ENCODE measurements at regions not wholly inside any gene's neighbourhood (a gene's known extent, or its start where the extent isn't known, plus 50 kb on each side); places are given as distances from the start of the nearest gene placed in this dataset.

DNA sequence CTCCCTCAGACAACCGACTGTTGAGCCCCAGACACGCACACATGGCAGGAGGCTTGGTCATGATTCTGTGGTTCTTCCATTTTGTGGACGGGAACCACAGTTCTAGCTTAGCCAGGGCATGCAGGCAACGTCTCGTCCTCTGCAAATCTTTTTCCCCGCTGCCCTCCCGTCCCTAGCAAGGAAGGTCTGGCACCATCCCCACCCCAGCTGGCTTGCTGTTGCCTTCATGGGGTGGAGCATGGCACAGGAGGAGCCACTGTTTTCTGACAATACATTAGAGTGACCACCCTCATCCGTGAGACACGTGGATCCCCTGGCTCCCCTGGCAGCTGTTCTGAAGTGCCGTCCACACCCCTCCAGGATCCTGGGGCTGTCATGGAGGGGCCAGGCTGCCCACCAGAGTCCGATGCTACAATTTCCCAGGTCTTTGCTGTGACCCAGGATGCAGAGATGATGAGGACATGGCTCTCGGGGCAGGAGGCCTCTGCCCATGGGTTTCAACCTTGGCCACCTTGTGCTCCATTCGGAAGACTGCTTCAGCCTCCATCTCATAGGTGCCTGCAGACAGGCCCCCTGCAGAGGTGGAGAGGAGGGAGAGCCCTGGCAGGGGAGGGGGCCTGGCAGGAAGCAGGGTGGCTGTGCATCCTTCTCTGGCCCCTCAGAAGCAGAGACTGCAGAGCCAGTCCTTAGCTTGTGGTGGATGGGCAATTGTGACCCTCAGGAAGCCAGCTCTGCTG is 233.6 kb downstream of the GLRX3 start:
- DNase-seq (ENCODE audit: low spot score): no peak
- no peak for FAIRE-seq

DNA sequence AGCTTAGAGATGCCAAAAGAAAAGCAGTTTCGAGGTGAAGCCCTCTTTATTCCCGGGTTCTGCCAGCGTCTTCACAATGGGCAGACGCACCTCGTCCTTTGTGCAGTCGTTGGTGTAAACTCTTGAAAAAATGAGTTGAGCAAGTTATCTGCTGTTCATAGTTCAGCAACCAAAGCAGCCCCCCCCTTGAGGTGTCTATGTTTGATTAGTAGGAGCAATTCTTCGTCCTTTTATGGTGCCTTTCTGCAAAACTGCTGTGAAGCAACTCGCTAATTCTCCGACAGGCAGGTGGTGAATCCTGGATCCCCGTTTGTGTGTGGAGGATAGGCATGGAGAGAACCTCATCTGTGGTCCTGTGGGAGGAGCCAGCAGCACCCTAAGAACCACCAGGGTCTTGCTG is 234.5 kb downstream of the GLRX3 start:
- DNase-seq (ENCODE audit: low spot score): no peak
- no peak for FAIRE-seq

DNA sequence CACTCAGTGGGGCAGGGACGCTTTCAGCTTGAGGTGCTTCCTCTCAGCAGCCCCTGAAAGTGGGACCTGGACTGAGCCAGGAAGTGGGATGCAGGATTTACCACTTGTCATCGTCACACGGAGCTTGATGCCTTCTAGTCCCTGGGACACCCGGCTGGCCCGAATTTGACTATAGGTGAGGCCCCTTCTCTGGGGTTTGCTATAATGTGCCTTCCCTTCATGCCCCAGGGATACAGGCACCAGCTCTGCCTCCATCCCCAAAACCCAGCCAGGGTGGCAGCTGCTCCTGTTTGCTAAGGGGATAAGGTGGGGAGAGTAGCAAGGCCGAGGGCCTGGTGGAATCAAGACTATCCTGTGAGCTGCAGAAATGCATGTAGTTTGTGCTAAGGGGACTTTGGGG is 235.0 kb downstream of the GLRX3 start:
- FAIRE-seq: no peak
- no peak for DNase-seq (ENCODE audit: low spot score)

DNA sequence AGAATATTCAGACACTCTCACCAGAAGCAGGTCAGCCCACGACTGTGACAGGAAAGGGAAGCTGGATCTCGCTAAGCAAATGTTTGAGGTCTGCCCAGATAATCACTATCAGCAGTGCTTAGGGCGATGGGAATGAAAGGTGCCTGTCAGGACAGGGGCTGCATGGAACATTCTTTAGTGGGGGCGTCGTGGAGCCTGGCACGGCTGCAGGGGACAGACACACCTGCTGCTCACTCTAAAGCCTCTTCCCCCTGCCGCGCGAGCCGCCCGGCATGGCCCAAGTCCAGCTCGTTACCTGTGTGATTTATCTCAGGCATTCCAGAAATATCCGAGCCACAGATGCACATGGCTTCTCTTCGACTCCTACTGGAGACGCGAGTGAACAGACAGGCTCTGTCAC is 235.5 kb downstream of the GLRX3 start:
- DNase-seq (ENCODE audit: low spot score) (no peak), FAIRE-seq (no peak)

DNA sequence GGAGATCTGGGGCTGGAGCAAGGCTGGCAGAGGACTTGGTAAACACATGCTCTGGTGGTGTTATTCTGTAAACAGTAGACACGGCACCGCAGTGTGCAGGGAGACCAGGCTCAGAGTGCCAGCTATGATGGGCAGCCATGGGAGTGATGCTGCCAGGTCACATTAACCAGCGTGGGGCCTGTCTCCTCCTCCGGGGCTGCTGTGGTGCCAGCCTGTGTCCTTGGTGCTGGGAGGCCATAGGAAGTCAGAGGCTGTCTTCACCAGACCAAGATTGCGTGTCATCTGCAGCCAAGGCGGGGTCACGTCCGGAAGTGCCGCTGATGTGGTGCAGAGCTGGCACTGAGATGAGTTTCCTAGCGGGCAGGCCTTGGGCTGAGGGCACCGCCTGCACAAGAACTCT is 236.0 kb downstream of the GLRX3 start:
- no peak for FAIRE-seq
- no peak for DNase-seq (ENCODE audit: low spot score)

DNA sequence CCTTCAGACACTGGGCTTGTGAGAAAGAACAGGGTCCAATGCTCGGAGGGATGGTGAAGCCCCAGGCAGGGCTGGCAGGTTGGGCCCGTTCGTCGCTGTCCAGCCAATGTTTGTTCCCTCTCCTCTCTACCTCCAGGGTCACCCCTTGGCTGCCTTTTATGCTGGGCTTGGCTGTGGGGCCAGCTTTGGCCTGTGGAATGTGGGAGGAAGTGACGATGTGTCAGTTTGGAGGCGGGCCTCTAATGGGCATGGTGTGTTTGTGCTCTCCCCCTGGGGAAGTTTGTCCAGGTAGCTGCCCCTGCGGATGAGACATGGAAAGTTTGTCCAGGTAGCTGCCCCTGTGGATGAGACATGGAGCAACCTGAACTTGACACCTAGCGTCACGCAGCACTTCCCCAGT is 236.7 kb downstream of the GLRX3 start:
- DNase-seq (ENCODE audit: low spot score) (no peak), FAIRE-seq (no peak)

DNA sequence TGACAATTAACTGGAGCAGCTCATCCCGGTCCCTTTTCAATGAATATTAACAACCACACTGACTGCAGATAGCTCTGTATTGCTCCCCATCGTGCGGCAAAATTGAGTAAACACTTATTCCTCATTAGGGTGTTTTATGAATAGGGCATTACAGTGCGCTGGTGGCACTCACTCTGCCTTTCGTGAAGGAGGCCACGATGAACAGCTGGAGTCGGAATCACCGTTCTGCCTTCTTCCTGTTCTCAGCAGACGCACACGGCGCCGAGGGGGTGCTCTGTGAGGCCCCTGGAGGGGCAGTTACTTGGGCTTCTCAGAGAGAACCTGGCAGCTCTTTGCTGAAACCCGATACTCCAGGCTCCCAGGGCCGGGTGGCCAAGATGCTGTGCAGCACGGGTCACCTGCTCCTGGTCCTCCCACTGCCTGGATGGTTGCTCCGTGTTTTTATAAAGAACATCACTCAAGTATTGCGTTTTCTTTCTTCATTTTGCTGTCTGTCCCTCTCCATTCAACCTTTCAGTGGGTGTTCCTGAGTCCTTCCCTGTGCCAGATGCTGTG is 241.9 kb downstream of the GLRX3 start:
- FAIRE-seq: no peak
- no peak for DNase-seq (ENCODE audit: low spot score)

DNA sequence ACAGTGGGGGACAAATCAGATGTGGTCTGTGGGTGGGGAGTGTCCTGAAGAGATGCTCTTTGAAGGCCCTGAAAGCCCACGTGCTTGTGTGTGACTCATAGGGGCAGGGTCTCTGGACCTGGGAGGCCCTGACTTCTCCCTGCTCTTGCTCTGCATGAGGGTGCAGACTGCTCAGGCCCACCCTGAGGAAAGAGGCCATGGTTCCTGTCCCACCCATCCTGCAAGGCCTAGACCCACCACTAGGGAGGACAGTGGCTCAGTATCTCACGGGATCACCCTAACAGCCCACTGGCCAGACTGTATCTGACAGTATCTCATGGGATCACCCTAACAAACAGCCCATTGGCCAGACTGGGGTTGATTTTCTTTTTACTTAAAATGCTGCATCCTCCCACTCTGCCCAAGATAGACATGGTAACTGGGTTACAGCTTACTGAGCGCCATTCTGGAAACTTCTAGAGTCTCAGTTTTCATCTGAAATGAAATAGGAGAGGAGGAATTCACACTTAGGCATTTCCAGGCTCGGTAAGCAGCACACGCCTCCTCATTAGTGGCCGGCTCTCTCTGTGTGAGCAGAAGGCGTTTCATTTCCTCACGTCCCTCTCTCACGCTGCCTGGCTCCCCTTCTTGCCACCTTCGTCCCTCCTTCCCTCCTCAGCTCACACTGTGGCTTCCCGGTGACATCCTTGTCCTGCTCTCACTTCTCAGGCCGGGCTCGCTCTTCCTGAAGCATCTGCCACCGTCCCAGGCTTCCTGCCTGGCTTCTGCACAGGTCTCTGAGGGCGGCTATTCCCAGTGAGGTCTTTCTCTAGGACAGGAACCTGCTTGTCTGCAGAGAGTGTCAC is 242.6 kb downstream of the GLRX3 start:
- FAIRE-seq (no peak), DNase-seq (ENCODE audit: low spot score) (no peak)

DNA sequence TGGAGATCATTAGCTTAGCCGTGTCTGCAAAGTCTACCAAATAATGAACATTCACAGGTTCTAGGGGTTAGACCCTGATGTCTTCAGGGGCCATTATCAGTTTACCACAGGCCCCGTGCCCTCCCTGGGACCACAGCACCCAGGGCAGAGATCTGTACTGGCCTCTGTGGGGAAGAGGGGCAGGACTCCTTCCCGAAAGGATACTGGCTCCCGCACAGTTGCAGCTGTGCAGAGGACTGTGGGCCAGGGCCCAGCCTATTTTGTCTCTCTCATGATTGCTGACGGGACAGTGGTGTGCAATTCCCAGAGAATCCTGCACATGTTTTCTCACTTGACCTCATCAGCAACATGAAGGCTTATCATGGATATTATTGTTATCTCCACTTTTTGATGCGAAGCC is 243.9 kb downstream of the GLRX3 start:
- FAIRE-seq: no peak
- no peak for DNase-seq (ENCODE audit: low spot score)

DNA sequence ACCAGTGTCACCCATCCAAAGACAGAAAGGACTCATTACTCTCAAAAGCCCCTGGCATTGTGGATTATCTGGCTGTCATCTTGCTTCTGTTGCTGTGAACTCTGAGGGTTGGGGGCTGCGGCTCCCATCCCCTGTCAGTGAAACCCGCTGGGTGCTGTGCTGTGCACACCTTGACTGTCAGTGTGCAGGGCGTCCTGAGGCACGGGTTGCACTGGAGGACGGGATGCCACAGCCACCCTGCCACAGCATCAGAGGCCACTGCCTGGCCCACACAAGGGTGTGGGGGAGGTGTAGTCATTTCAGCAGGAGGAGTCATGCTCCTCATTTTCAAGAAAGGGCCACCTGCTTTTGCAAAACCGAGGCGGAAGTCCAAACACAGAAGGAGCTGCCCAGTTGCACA is 245.8 kb downstream of the GLRX3 start:
- no peak for FAIRE-seq

DNA sequence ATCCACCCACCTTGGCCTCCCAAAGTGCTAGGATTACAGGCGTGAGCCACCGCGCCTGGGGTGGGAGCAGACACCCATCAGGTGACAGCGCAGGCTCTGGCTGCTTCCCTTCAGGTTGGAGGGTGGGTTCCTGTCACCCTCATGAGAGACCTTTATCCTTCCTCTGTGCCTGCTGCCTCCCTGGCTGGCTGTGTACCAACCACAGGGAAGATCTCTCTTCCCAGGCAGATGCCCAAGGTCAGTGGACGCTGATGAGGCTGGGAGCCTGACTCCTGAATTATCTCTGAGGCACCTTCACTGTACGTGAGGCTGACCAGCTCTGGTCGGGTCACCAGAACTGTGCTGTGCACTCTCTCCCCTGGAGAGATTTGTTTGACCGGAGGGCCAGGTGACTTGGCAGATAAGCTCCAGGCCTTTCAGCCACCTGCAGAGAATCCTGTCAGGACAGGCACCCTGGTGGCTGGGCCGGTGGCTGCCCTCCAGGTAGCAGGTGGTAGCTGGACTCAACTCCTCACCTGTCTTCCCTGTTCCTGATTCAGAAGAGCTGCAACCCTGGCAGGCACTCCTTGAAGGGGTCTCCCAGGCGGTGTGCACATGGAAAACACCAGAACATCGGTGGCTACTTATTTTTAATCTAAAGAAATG is 251.9 kb downstream of the GLRX3 start:
- no peak for FAIRE-seq
- DNase-seq (ENCODE audit: low spot score): no peak

More for the DNA sequence above, 245.8 kb downstream of the GLRX3 start:
- DNase-seq (ENCODE audit: low spot score): no peak

DNA sequence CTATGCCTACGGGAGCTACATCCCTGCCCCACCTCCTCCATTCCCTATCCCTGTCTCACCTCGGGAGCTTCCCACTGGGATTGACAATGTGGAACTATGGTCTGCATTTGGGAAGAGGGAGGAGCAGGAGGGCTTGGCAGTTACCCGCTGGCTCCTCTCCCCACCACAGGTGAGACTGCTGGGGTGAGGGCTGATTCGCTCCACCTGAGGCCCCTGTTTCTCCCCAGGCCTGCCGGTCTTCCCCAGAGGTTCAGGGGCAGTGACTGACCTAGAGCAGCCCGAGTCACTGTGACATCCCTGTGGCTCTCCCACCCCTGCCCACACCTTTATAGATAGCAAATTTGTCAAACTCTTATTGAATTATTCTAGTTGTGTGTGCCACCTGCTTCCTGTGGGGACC is 252.6 kb downstream of the GLRX3 start:
- FAIRE-seq: no peak
- DNase-seq (ENCODE audit: low spot score): no peak

DNA sequence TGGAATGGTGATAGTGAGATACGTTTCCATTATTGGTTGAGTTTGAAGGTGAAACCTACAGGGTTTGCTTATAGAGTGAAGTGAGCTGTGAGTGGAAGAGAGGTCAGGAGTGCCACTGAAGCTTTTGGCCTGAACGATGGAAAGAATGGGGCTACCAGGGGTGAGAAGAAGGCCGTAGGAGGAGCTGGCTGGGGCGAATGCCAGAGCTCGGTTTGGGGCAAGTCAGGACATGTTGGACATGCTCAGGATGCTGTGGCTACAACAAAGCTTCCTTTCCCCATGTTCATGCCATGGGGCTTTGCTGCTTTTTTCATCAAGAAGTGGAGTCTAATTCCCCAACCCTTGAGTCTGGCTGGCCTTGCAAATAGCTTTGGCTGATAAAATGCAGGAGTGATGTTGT is 253.7 kb downstream of the GLRX3 start:
- no peak for FAIRE-seq
- DNase-seq (ENCODE audit: low spot score): no peak

DNA sequence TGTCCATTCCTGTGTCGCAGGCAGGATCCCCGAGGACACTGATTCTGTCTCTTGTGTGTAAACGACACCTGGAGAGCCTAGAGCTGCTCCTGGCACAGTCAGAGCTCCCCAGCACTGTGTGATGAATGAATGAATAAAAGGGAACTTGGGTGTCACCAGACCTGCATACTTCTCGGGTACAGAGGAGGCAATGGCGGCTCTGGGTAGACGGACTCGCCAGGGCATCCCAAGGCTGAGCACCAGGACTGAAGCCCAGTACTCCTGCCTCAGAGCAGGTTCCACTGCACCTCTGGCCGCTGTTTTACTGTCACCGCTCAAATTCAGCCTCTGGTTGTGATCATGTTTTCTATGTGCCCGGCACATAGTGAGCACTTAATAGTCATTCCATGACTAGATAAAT is 255.8 kb downstream of the GLRX3 start:
- DNase-seq (ENCODE audit: low spot score) (no peak), FAIRE-seq (no peak)

DNA sequence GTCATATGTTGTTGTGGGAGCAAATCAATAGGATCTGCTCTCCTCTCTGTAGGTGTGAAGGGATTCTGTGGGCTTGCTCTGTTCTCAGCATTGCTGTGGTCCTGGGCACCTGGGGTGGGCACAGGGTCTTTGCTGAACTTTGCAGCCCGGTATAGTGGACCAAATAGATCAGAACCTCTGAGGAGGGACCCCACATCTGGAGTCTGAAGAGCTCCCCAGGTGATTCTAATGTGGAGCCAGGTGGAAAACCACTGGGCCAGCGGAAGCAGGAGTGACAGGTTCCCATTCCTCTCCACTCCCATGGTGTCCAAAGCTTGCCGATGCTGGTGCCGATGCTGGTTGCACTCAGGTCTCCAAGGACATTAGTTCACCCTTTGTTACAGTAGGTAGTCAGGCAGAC is 257.2 kb downstream of the GLRX3 start:
- no peak for FAIRE-seq
- DNase-seq (ENCODE audit: low spot score): no peak

DNA sequence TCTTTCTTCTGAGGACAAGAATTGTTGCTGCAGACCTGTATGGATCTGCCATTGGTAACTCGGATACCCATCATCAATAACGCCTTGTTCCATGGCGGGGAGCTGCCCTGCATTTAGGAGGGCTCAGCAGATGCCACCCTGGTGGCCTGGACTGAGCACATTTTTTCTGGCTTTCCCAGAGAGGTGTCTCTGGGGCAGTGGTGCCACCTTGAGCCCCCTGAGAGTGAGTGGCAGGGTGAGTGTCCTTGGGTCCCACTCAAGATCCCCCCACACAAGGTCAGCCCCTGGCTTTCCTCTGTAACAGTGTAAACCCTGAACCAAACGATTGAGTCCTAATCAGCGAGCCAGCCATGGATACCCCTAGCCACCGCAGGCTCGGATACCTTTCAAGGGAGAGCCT is 258.6 kb downstream of the GLRX3 start:
- no peak for DNase-seq (ENCODE audit: low spot score)
- FAIRE-seq: no peak

DNA sequence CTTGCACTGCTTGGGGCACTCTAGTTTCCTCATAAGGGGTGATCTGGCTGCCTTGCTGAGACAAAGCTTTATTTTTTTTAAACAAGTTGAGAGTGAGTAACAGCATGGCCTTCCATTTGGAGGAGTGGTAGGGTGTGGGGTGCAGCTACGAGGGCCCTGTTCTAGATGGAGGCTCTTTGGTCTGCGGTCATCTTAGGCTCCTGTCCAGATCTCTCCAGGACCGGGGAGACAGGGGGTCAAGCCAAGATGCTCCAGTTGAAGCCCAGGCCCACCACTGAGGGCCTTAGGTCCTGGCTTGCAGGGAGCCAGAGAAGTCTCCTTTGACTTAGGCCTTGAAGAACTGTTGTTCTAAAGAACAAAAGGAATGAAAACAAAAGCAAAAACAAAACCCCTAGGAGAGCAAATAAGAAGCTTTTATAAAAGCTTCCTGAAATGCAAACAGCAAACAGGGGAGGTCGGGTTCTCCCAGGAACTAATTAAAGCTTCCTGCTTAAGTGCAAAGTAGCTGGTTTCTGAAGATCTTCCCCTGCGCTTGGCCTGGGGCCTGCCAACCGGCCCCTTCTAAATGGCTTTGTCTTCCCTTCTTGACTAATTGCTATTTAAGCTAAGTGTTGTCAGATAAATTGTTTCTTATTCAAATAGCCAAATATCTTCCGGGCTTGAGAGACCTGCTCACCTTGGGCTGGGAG is 259.2 kb downstream of the GLRX3 start:
- FAIRE-seq (no peak), DNase-seq (ENCODE audit: low spot score) (no peak)

DNA sequence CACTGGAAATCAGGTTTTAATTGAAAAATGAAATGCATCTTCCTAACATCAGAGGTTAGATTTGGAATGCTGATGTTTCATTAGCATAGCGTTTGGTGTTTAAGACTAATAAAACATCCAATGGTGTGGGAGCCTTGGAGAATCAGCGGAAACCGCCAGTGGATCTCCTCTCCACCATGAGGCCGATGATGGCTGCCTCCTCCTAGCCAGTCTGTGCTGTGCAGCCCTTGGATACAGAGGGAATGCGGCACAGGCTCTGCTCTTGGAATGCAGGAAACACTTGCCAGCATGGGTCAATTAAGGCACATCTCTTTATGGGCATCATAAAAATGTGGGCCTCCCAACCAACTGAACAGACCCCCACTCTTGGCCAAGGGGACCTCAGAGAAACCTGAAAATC is 259.9 kb downstream of the GLRX3 start:
- DNase-seq (ENCODE audit: low spot score) (no peak), FAIRE-seq (no peak)

DNA sequence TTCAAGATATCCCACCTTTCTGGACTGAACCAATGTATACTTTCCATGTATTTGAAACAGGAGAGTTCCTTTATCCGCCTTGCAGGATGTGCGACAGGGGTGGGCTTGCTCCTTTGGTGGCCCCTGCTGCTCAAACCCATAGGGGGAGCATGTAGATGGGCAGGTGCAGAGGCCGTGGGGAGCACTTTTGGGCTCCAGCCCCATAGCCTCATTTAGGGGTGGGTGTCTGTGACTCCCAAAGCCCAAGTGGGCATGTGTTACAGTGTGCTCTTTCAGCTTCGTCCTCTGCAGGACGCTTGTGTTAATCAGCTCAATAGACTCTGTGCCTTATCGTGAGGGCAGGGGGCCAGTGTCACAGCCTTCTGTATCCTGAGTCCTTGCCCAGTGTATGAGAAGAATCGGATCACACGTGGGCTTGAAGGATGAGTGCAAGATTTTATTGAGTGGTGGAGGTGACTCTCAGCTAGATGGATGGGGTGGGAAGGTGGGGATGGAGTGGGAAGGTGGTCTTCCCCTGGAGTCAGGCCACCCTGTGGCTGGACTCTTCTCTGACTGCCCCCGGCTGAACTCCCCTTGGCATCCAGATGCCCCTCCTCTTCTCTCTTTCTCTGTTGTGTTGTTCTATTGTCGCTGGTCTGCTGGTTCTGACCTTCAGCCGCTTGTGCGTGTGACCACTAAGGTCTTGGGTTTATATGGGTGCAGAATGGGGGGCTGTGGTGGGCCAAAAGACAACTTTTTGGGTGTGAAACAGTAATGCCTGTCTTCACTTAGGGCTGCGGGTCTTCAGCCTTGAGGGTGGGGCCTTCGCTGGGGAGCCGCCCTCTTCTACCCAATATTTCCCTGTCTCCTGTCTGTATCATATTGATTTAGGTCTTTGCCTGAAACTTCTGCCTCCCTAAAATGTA is 262.2 kb downstream of the GLRX3 start:
- DNase-seq (ENCODE audit: low spot score) (no peak), FAIRE-seq (no peak)

DNA sequence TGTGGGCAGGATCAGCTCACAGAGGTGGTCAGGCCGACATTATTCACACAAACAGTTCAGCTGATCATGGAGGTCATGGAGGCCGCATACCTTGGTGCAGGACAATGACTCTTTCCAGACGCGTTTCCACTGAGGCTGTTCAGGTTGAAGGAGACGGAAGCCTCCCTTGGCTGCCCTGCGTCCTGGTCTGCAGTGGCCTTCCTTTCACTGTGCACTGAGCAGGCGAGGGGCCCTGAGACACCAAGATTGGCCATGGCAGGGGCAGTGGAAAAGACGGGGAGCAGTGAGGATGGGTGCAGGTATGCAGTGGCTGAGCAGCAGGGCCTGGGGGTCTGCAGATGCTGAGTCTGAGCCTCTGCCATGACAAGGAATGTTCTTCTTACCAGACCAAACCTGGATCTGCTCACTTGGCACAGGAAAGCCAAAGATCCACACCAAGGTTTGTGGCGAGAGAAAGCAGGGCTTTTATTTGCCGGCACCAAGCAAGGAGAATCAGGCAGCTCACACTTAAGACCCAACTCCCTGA is 263.3 kb downstream of the GLRX3 start:
- no peak for FAIRE-seq
- no peak for DNase-seq (ENCODE audit: low spot score)
